ENCODE measurements at regions not wholly inside any gene's neighbourhood (a gene's known extent, or its start where the extent isn't known, plus 50 kb on each side); places are given as distances from the start of the nearest gene placed in this dataset.
"Not testable (repeated sequence)": the region's sequence is repeated elsewhere in the genome, so short reads cannot be mapped to it uniquely, and the experiment has no call there.

DNA sequence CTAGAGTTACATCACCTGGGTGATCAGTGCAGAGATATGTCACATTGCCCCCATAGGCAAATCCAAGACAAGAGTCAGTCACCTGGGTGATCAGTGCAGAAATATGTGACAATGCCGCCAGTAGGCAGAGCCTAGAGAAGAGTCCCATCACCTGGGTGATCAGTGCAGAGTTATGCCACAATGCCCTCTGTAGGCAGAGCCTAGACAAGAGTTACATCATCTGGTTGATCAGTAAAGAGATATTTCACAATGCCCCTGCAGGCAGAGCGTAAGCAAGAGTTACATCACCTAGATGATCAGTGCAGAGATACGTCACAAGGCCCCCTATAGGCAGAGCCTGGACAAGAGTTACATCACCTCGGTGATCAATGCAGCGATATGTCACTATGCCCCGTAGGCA lies 63.3 kb upstream of the FRG2B start:
- DNase-seq (ENCODE audit: low spot score); intact Hi-C loops (cut with DNase I); ATAC-seq: not testable (repeated sequence)

DNA sequence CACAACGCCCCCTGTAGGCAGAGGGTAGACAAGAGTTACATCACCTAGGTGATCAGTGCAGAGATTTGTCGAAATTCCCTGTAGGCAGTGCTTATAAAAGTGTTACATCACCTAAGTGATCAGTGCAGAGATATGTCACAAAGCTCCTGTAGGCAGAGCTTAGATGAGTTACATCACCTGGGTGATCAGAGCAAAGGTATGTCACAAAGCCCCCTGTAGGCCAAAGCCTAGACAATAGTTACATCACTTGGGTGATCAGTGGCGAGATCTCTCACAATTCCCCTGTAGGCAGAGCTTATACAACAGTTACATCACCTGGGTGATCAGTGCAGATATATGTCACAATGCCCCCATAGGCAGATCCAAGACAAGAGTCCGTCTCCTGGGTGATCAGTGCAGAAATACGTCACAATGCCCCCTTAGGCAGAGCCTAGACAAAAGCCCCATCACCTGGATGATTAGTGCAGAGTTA lies 61.9 kb upstream of the FRG2B start:
- intact Hi-C loops (cut with DNase I); DNase-seq (ENCODE audit: low spot score): not testable (repeated sequence)
- peak; percentile 70 for ATAC-seq

DNA sequence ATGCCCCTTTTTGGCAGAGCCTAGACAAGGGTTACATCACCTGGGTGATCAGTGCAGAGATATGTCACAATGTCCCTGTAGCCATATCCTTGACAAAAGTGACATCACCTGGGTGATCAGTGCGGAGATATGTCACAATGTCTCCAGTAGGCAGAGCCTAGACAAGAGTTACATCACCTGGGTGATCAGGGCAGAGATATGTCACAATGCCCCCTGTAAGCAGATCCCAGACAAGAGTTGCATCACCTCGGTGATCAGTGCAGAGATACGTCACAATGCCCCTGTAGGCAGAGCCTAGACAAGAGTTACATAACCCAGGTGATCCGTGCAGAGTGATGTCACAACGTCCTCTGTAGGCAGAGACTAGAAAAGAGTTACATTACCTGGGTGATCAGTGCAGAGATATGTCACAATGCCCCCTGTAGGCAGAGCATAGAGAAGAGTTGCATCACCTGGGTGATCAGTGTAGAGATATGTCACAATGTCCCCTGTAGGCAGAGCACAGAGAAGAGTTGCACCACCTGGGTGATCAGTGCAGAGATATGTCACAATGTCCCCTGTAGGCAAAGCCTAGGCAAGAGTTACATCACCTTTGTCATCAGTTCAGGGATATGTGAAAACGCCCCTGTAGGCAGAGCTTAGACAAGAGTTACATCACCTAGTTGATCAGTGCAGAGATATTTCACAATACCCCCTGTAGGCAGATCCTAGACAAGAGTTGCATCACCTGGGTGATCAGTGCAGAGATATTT lies 61.3 kb upstream of the FRG2B start:
- peak; percentile 77 for ATAC-seq
- intact Hi-C loops (cut with DNase I); DNase-seq (ENCODE audit: low spot score): not testable (repeated sequence)

DNA sequence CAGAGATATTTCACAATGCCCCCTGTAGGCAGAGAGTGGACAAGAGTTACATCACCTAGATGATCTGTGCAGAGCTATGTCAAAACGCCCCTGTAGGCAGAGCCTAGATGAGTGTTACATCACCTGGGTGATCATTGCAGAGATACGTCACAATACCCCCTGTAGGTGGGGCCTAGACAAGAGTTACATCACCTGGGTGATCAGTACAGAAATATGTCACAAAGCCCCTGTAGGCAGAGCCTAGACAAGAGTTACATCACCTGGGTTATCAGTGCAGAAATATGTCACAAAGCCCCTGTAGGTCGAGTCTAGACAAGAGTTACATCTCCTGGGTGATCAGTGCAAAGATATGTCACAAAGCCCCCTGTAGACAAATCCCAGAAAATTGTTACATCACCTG lies 60.4 kb upstream of the FRG2B start:
- peak; percentile 71 for ATAC-seq

More for the DNA sequence above, 60.4 kb upstream of the FRG2B start:
- DNase-seq (ENCODE audit: low spot score); intact Hi-C loops (cut with DNase I): not testable (repeated sequence)

All from sciatic nerve (tissue), 2 donors.